ENCODE measurements at regions not wholly inside any gene's neighbourhood (a gene's known extent, or its start where the extent isn't known, plus 50 kb on each side); places are given as distances from the start of the nearest gene placed in this dataset.

DNA sequence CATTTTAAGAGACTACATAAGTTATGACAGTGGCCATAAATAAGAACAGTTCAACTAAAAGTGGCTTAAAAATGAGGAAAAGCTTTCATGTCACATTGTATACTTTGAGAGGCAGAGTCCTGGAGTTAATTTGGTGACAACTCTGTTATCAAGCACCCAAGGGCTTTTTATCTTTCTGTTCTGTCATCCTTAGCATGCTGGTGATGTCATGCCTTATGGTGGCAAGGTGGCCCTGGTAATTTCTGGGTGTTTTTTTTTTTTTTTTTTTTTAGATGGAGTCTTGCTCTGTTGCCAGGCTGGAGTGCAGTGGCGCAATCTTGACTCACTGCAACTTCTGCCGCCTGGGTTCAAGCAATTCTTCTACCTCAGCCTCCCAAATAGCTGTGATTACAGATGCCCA, 158.8 kb downstream of the AASDHPPT start:
- no peak for TF ChIP-seq POLR2A (IDR thresholded peaks at IDR 0.05)
- TF ChIP-seq, protein P1, sequence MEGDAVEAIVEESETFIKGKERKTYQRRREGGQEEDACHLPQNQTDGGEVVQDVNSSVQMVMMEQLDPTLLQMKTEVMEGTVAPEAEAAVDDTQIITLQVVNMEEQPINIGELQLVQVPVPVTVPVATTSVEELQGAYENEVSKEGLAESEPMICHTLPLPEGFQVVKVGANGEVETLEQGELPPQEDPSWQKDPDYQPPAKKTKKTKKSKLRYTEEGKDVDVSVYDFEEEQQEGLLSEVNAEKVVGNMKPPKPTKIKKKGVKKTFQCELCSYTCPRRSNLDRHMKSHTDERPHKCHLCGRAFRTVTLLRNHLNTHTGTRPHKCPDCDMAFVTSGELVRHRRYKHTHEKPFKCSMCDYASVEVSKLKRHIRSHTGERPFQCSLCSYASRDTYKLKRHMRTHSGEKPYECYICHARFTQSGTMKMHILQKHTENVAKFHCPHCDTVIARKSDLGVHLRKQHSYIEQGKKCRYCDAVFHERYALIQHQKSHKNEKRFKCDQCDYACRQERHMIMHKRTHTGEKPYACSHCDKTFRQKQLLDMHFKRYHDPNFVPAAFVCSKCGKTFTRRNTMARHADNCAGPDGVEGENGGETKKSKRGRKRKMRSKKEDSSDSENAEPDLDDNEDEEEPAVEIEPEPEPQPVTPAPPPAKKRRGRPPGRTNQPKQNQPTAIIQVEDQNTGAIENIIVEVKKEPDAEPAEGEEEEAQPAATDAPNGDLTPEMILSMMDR (IDR thresholded peaks at IDR 0.05) = no peak

Measured in adrenal gland (tissue), 5 donors.